HepG2 (cell line): ENCODE measurements at regions not wholly inside any gene's neighbourhood (a gene's known extent, or its start where the extent isn't known, plus 50 kb on each side); places are given as distances from the start of the nearest gene placed in this dataset.

ENCODE experiments used
- ATAC-seq: fragments of 200-7000 bp; cut with Tn5 transposase; 3 replicates; pipeline ENCODE4 v1.9.1; 2020; ENCODE audit warnings: mild to moderate bottlenecking, moderate library complexity
- BruUV-seq: library from RNA; stranded (reverse); fragments of 400-500 nt; replicated peaks from 2 replicates; lab custom pipeline; 2021; lab: Mats Ljungman, UMichigan
- CTCF ChIA-PET: fragments of 300-600 bp; formaldehyde crosslinking; extraction: SDS; loops from one replicate; lab custom pipeline; 2021; ENCODE audit warnings: low total read pairs, inconsistent platforms, low intra/inter-chr PET ratio; lab: Yijun Ruan, JAX
- POLR2A ChIA-PET: fragments of 350-600 bp; sonication (Branson Sonifier 250); formaldehyde crosslinking; loops from one replicate; lab custom pipeline; 2020; ENCODE audit warnings: antibody characterized with exemption, inconsistent platforms; lab: Yijun Ruan, JAX
- DNase-seq: peaks from one replicate; pipeline ENCODE4 v3.0.0-alpha.2; 2015; ENCODE audit warnings: low spot score
- FAIRE-seq: peaks from 3 replicates; lab custom pipeline; 2011; peaks lifted over from hg19 to GRCh38; lab: Jason Lieb, UNC
- H2AFZ ChIP-seq: one replicate; pipeline ENCODE4 v1.6.1; 2011; ENCODE audit warnings: low read length, inconsistent platforms
- H3K27ac ChIP-seq: fragments of 300-600 bp; 3 replicates; pipeline ENCODE4 v1.8.0; 2011; ENCODE audit warnings: mixed run types, mild to moderate bottlenecking, mixed read lengths, low read length, inconsistent platforms; ENCODE audit not compliant: insufficient read depth; ENCODE audit errors: extremely low read length
- H3K27me3 ChIP-seq, 2 experiments: fragments of 200-600 bp in 1 of 2; 2 replicates in 1 of 2; 3 replicates in 1 of 2; pipeline versions ENCODE4 v1.6.0 to v1.8.0; 2011; ENCODE audit warnings: low read length in 2 of 2, mild to moderate bottlenecking in 2 of 2, moderate library complexity in 2 of 2, inconsistent platforms in 1 of 2; ENCODE audit not compliant: insufficient read depth in 2 of 2, control insufficient read depth in 1 of 2
- H3K36me3 ChIP-seq, 2 experiments: fragments of 200-600 bp in 1 of 2; replicated peaks in 1 of 2; 2 replicates in 1 of 2; 3 replicates in 1 of 2; pipeline versions ENCODE4 v1.5.1 to v1.8.0; 2011; ENCODE audit warnings: low read length in 2 of 2, inconsistent platforms in 1 of 2; ENCODE audit not compliant: insufficient read depth in 2 of 2, control insufficient read depth in 1 of 2
- H3K4me1 ChIP-seq: 2 replicates; pipeline ENCODE4 v1.5.1; 2012; ENCODE audit warnings: low read length, inconsistent platforms; ENCODE audit not compliant: insufficient read depth
- H3K4me2 ChIP-seq: 2 replicates; pipeline ENCODE4 v1.6.0; 2011; ENCODE audit warnings: low read depth, low read length, inconsistent platforms
- H3K4me3 ChIP-seq, 3 experiments: fragments of 200-600 bp in 1 of 3; sonication (generic), shearing (Covaris generic) in 1 of 3; replicated peaks in 1 of 3; 2 replicates each; pipeline ENCODE4 v1.5.1; 2011 to 2016; ENCODE audit warnings: low read length in 3 of 3, inconsistent platforms in 2 of 3, low read depth in 2 of 3, mild to moderate bottlenecking in 2 of 3, control low read depth in 1 of 3, mixed read lengths in 1 of 3; ENCODE audit not compliant: insufficient read depth in 1 of 3
- H3K79me2 ChIP-seq: one replicate; pipeline ENCODE4 v1.6.1; 2011; ENCODE audit warnings: low read length, inconsistent platforms; ENCODE audit not compliant: insufficient read depth
- H3K9ac ChIP-seq: 2 replicates; pipeline ENCODE4 v1.6.0; 2011; ENCODE audit warnings: mild to moderate bottlenecking, low read depth, low read length, inconsistent platforms; ENCODE audit not compliant: insufficient read depth
- H3K9me3 ChIP-seq: 2 replicates; pipeline ENCODE4 v1.5.1; 2012; ENCODE audit warnings: mild to moderate bottlenecking, low read length
- H4K20me1 ChIP-seq: 2 replicates; pipeline ENCODE4 v1.6.0; 2011; ENCODE audit warnings: inconsistent platforms, mild to moderate bottlenecking, low read length, moderate library complexity; ENCODE audit not compliant: insufficient read depth
- ARID2 ChIP-seq: sonication (generic); formaldehyde crosslinking; IDR thresholded peaks from 2 replicates; pipeline ENCODE4 v1.8.1; 2022; ENCODE audit warnings: mild to moderate bottlenecking, missing genetic modification reagents, borderline replicate concordance
- DMAP1 ChIP-seq: IDR thresholded peaks from 2 replicates; pipeline ENCODE4 v1.6.1; 2016
- DR1 ChIP-seq: sonication (generic); formaldehyde crosslinking; IDR thresholded peaks from 2 replicates; pipeline ENCODE4 v1.8.0; 2021; ENCODE audit warnings: mild to moderate bottlenecking, missing genetic modification reagents, inconsistent platforms
- EZH2 ChIP-seq: conservative IDR thresholded peaks from 2 replicates; pipeline ENCODE4 v1.6.1; 2012; ENCODE audit warnings: mild to moderate bottlenecking, low read depth, low read length, moderate library complexity
- FOXC1 ChIP-seq: sonication (generic); formaldehyde crosslinking; IDR thresholded peaks from 2 replicates; pipeline ENCODE4 v1.8.0; 2022; ENCODE audit warnings: mild to moderate bottlenecking, missing genetic modification reagents, borderline replicate concordance
- GMEB1 ChIP-seq: sonication (generic); formaldehyde crosslinking; IDR thresholded peaks from 2 replicates; pipeline ENCODE4 v1.5.1; 2020; ENCODE audit warnings: missing genetic modification reagents, mild to moderate bottlenecking, borderline replicate concordance
- HIC2 ChIP-seq: sonication (generic); formaldehyde crosslinking; IDR thresholded peaks from 2 replicates; pipeline ENCODE4 v1.9.0; 2022; ENCODE audit warnings: low read depth, missing genetic modification reagents
- LCORL ChIP-seq, 2 experiments: fragments of 450-650 bp in 1 of 2; sonication (generic) in 1 of 2; formaldehyde crosslinking in 1 of 2; IDR thresholded peaks; 2 replicates each; pipeline versions ENCODE4 v1.5.0 to v1.6.1; 2017 to 2020; ENCODE audit warnings: antibody characterized with exemption in 1 of 2, missing genetic modification reagents in 1 of 2
- PLSCR1 ChIP-seq: sonication (generic); formaldehyde crosslinking; IDR thresholded peaks from 2 replicates; pipeline ENCODE4 v1.5.0; 2020; ENCODE audit warnings: missing genetic modification reagents, mild to moderate bottlenecking, borderline replicate concordance
- RBFOX2 ChIP-seq: fragments of 200-400 bp; formaldehyde crosslinking; IDR thresholded peaks from 2 replicates; pipeline ENCODE4 v1.6.1; 2017; ENCODE audit warnings: low read depth, mild to moderate bottlenecking, low read length
- RXRB ChIP-seq: IDR thresholded peaks from 2 replicates; pipeline ENCODE4 v1.6.1; 2016; ENCODE audit warnings: borderline replicate concordance, missing genetic modification reagents, missing compliant biosample characterization
- SATB2 ChIP-seq: sonication (generic); formaldehyde crosslinking; IDR thresholded peaks from 2 replicates; pipeline ENCODE4 v1.5.0; 2020; ENCODE audit warnings: missing genetic modification reagents
- SRSF1 ChIP-seq: fragments of 200-400 bp; formaldehyde crosslinking; optimal IDR thresholded peaks from 2 replicates; pipeline ENCODE3; 2017; ENCODE audit warnings: mild to moderate bottlenecking, low read depth, low read length, moderate library complexity
- ZNF18 ChIP-seq: sonication (generic); formaldehyde crosslinking; IDR thresholded peaks from 2 replicates; pipeline ENCODE4 v1.8.0; 2022; ENCODE audit warnings: mild to moderate bottlenecking, missing genetic modification reagents; ENCODE audit not compliant: insufficient replicate concordance
- ZNF564 ChIP-seq: sonication (generic); formaldehyde crosslinking; IDR thresholded peaks from 2 replicates; pipeline ENCODE4 v1.8.1; 2023; ENCODE audit warnings: mild to moderate bottlenecking, missing genetic modification reagents
- ZNF567 ChIP-seq: sonication (generic); formaldehyde crosslinking; IDR thresholded peaks from 2 replicates; pipeline ENCODE4 v1.8.1; 2023; ENCODE audit warnings: mild to moderate bottlenecking, missing genetic modification reagents, borderline replicate concordance
- ZNF597 ChIP-seq: sonication (generic); formaldehyde crosslinking; IDR thresholded peaks from 2 replicates; pipeline ENCODE4 v1.5.0; 2020; ENCODE audit warnings: missing genetic modification reagents
- WGBS: methylation state at CpG from one replicate; pipeline ENCODE4 v1.1.6; 2017; ENCODE audit warnings: low lambda C conversion rate; 5-methylcytosine and 5-hydroxymethylcytosine counted together
- in situ Hi-C: cut with HindIII; loops from 2 replicates; pipeline ENCODE4 v1.10.0; 2017; ENCODE audit warnings: low pct_unique_long_range_greater_than_20kb; ENCODE audit not compliant: extremely low pct_ligation_motif_present
- intact Hi-C: fragments of 100-400 bp; cut with micrococcal nuclease; formaldehyde crosslinking; loops from one replicate; pipeline ENCODE4 v1.10.0; 2022; ENCODE audit not compliant: unreplicated experiment

GRCh38 chr6:67591910-67592309, 1043.2 kb upstream of the ADGRB3 start (continued):
- TF ChIP-seq ZNF597 (CRISPR knock-in tag) (no peak), SRSF1 (no peak), ZNF564 (CRISPR knock-in tag) (no peak), ZNF18 (CRISPR knock-in tag) (no peak)

GRCh38 chr6:67567842-67568241, 1067.2 kb upstream of the ADGRB3 start:
- DNase-seq = no peak
- BruUV-seq = no TSS peak
- 3% methylated on average over 1 of the region's 1 CpG for WGBS
- TF ChIP-seq FOXC1 (no peak), SATB2 (no peak), ZNF567 (CRISPR knock-in tag) (no peak), DR1 (CRISPR knock-in tag) (no peak), RBFOX2 (no peak), EZH2 (no peak), PLSCR1 (CRISPR knock-in tag) (no peak), LCORL (IDR thresholded peaks at IDR 0.05) (no peak), LCORL (CRISPR knock-in tag; IDR thresholded peaks at IDR 0.05) (no peak), GMEB1 (CRISPR knock-in tag) (no peak), HIC2 (CRISPR knock-in tag) (no peak), RXRB (CRISPR knock-in tag) (no peak), ARID2 (no peak), DMAP1 (CRISPR knock-in tag) (no peak)

More at GRCh38 chr6:67567842-67568241, 1067.2 kb upstream of the ADGRB3 start:
- in situ Hi-C loops = no loop called here
- Histone ChIP-seq H3K27me3 (no peaks in the 10 kb centered on the region), H3K4me2 (no peak overlapping the region), H3K4me1 (no peaks in the 10 kb centered on the region), H3K4me3 (no peak overlapping the region), H3K79me2 (no peaks in the 10 kb centered on the region), H3K9me3 (no peaks in the 10 kb centered on the region), H2AFZ (no peak overlapping the region), H3K9ac (no peak overlapping the region), H3K27ac (no peak overlapping the region), H4K20me1 (no peaks in the 10 kb centered on the region), H3K36me3 (no peaks in the 10 kb centered on the region)
- FAIRE-seq = no peak
- no peak for ATAC-seq
- intact Hi-C loops = no loop called here
- ChIA-PET CTCF (no interaction called here), POLR2A (no interaction called here)
